RWPE1 (cell line): ENCODE measurements at regions not wholly inside any gene's neighbourhood (a gene's known extent, or its start where the extent isn't known, plus 50 kb on each side); places are given as distances from the start of the nearest gene placed in this dataset.

ENCODE experiments used
- CTCF ChIA-PET: fragments of 350-600 bp; sonication (Branson Sonifier 250); formaldehyde crosslinking; extraction: SDS; loops from one replicate; lab custom pipeline; 2021; lab: Yijun Ruan, JAX
- POLR2A ChIA-PET: fragments of 400-600 bp; formaldehyde crosslinking; extraction: SDS; loops from one replicate; lab custom pipeline; 2020; ENCODE audit warnings: antibody characterized with exemption; ENCODE audit not compliant: low non-redundant PET; lab: Yijun Ruan, JAX
- DNase-seq: peaks from one replicate; pipeline ENCODE4 v3.0.0; 2012; ENCODE audit warnings: low spot score
- H3K27ac ChIP-seq: fragments of 450-650 bp; 2 replicates; pipeline ENCODE4 v1.5.1; 2017
- TF ChIP-seq, protein P1 (sequence below): fragments of 450-650 bp; conservative IDR thresholded peaks from 2 replicates; pipeline ENCODE4 v1.5.1; 2017; ENCODE audit warnings: low read depth, mild to moderate bottlenecking

DNA sequence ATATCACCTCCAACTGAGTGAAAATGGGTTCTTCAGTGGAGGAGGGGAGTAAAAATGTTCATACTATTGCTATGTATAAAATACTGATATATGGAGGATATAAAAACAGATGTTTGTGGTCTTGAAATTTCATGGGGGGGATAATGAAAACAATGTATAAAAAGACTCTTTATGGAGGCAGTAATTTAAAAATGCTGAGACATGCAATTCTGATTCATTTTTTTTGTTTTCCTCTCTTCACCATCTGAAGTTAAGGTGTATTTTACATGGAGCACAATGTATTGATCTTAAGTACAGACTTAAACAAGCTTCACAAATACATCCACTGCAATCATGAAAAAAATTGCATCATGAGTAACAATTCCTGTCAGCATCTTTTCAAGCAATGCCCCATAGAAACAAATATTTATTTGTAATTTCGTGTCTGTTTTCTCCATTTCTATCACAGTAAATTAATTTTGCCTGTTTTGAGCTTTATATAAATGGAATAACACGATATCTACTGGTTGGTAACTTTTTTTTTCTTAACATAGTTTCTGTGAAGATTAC is 393.2 kb upstream of the ZNF804A start:
- H3K27ac ChIP-seq = no peak overlapping the region
- no peak for DNase-seq
- ChIA-PET POLR2A (no interaction called here), CTCF (no interaction called here)
- TF ChIP-seq, protein P1, sequence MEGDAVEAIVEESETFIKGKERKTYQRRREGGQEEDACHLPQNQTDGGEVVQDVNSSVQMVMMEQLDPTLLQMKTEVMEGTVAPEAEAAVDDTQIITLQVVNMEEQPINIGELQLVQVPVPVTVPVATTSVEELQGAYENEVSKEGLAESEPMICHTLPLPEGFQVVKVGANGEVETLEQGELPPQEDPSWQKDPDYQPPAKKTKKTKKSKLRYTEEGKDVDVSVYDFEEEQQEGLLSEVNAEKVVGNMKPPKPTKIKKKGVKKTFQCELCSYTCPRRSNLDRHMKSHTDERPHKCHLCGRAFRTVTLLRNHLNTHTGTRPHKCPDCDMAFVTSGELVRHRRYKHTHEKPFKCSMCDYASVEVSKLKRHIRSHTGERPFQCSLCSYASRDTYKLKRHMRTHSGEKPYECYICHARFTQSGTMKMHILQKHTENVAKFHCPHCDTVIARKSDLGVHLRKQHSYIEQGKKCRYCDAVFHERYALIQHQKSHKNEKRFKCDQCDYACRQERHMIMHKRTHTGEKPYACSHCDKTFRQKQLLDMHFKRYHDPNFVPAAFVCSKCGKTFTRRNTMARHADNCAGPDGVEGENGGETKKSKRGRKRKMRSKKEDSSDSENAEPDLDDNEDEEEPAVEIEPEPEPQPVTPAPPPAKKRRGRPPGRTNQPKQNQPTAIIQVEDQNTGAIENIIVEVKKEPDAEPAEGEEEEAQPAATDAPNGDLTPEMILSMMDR = no peak

DNA sequence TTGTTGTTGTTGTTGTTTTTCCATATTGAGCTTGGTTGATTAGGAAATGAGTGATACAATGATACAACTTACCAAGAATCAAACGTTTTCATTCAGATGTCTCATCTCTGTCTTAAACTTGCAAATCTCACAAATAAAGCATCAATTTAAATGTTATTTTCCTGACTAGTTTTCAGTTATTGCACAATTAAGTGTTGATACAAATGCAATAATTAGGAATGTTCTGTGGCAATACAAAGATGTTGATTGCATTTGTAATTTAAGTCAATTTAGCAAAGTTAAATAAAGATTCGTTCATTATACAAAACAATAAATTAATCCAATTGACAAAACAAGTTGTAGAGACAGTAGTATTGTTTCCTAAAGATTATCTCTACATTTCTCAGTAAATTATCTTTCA is 392.3 kb upstream of the ZNF804A start:
- no peak for DNase-seq
- no peak overlapping the region for H3K27ac ChIP-seq
- ChIA-PET CTCF (no interaction called here), POLR2A (no interaction called here)
- TF ChIP-seq, protein P1 = no peak

DNA sequence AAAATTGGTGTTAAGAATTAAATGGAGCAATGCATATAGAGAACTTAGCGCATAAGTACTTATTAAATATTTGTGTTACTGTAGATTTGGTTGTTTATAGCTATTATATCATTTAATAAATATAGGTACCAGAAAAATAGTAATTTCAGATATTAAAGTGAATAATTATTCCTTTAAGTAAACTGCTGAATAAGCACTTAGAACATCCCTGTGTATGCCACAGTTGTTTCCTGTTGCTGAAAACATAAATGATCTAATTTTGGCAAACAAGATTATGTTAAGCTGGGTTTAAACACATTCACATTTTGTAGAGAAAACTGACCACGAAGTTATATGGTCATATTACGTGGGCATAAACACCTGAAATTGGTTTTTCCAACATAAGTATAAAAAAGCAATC is 388.0 kb upstream of the ZNF804A start:
- POLR2A ChIA-PET = no interaction called here
- TF ChIP-seq, protein P1 = no peak
- no peak overlapping the region for H3K27ac ChIP-seq
- no peak for DNase-seq
- CTCF ChIA-PET = interaction anchor here (0.6 kb wide), 1 partner anchor 12 kb away, joined by 3 read pairs; no protein-coding TSS in a partner anchor

DNA sequence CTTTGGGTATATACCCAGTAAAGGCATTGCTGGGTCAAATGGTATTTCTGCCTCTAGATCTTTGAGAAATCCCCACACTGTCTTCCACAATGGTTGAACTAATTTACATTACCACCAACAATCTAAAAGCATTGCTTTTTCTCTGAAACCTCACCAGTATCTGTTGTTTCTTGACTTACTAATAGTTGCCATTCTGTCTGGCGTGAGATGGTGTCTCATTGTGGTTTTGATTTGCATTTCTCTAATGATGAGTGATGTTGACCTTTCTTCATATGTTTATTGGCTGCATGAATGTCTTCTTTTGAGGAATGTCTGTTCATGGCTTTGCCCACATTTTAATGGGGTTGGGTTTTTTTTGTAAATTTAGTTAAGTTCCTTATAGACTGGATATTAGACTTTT is 382.6 kb upstream of the ZNF804A start:
- POLR2A ChIA-PET = no interaction called here
- TF ChIP-seq, protein P1 = no peak
- DNase-seq = no peak
- no peak overlapping the region for H3K27ac ChIP-seq
- CTCF ChIA-PET = no interaction called here

DNA sequence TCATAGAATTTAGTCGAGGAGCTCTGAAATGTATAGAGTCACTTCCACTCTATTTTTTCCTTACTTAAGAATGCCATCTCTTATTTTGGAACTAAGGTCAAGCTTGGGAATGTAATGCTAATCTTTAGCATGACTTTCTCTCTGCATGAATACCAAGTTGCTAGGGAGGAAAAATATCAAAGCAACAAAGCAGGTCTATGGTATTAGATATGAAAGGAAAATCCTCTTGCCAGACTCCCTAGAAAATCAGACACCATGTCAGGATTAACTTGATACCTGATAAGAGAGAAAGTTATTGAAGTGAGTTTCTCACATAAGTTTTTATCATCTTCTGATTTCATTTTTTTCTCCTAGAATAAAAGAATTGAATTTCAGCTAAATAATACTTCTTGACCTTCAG is 341.7 kb upstream of the ZNF804A start:
- CTCF ChIA-PET = no interaction called here
- TF ChIP-seq, protein P1 = no peak
- DNase-seq = no peak
- POLR2A ChIA-PET = no interaction called here
- H3K27ac ChIP-seq = no peak overlapping the region

DNA sequence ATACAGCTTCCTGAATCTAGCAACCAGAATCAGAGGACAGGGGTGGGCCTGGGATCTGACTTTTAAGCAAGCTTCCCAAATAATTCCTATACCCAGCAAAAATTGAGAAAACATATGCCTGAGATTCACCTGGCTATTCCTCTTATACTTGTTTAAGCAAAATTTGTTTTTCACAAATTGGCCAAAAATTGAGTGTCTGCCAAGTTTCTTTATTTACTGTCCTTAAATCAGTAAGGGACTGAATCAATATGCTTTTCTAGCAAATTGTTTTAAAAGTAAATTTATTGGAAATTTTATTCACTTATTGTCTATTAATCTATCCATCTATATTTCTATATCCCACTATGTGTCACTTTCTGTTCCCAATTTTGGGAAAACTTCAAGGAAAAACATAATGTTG is 337.0 kb upstream of the ZNF804A start:
- TF ChIP-seq, protein P1 = no peak
- DNase-seq = no peak
- ChIA-PET CTCF (no interaction called here), POLR2A (no interaction called here)
- no peak overlapping the region for H3K27ac ChIP-seq
